ENCODE measurements at regions not wholly inside any gene's neighbourhood (a gene's known extent, or its start where the extent isn't known, plus 50 kb on each side); places are given as distances from the start of the nearest gene placed in this dataset.

GRCh38 chr20:50401587-50402418 is 108.4 kb upstream of the PTPN1 start:
- TF ChIP-seq GATA2 (IDR thresholded peaks at IDR 0.05; ENCODE audit: low read depth, low read length) (no peak), GATA3 (IDR thresholded peaks at IDR 0.05; ENCODE audit: low read depth, low read length) (no peak)
